ENCODE measurements at regions not wholly inside any gene's neighbourhood (a gene's known extent, or its start where the extent isn't known, plus 50 kb on each side); places are given as distances from the start of the nearest gene placed in this dataset.

DNA sequence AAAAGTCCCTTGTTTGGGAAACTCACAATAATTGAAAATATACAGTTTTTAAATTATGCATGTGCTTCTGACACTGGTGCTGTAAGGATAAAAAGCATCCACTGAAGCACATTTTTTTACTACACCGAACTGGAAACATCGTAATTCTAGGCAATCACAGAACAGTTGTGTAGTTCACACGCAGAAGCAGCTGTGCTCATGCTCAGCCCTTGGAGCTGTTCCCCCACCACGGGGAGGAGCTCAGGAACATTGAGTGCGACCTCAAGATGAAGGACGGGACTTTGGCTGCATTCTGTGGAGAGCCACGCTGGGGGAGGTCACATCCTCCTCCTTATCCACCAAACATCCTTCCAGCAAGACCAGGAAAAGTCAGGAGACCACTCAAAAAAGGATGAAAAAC, 466.3 kb upstream of the CDH4 start:
- DNase-seq (ENCODE audit: low read depth, low spot score) (no peak), ATAC-seq (no peak)
- Histone ChIP-seq H3K4me3 (ENCODE audit: low read depth in 2 of 2, low read length in 2 of 2) (no peak overlapping the region), H3K36me3 (ENCODE audit: control insufficient read depth, insufficient read depth, low read length) (no peaks in the 10 kb centered on the region), H3K9me3 (ENCODE audit: control insufficient read depth, insufficient read depth, low read depth, low read length) (no peaks in the 10 kb centered on the region), H3K27me3 (ENCODE audit: control insufficient read depth, insufficient read depth, low read length) (0 out of 2 replicates have a peak, but pooled peaks cover 2% of the 10 kb centered on the region), H3K4me1 (ENCODE audit: control insufficient read depth, insufficient read depth, low read length) (no peaks in the 10 kb centered on the region), H3K27ac (ENCODE audit: low read length) (no peak overlapping the region)
- in situ Hi-C loops (cut with HindIII; ENCODE audit: low pct_unique_long_range_greater_than_20kb, low sequenced_read_pairs) (no loop called here), intact Hi-C loops (cut with micrococcal nuclease; ENCODE audit: unreplicated experiment) (no loop called here)
- BruUV-seq (replicated peaks): no TSS peak
- ChIA-PET CTCF (no interaction called here), POLR2A (no interaction called here)
- TF ChIP-seq TCF7L2 (IDR thresholded peaks at IDR 0.05; ENCODE audit: low read depth, low read length): no peak
- no peak for TF ChIP-seq POLR2AphosphoS5 (IDR thresholded peaks at IDR 0.05; ENCODE audit: low read depth, low read length)
- no peak for TF ChIP-seq SIN3A (IDR thresholded peaks at IDR 0.05; ENCODE audit: borderline replicate concordance, insufficient read depth, low read depth, low read length)
- TF ChIP-seq, protein P1, sequence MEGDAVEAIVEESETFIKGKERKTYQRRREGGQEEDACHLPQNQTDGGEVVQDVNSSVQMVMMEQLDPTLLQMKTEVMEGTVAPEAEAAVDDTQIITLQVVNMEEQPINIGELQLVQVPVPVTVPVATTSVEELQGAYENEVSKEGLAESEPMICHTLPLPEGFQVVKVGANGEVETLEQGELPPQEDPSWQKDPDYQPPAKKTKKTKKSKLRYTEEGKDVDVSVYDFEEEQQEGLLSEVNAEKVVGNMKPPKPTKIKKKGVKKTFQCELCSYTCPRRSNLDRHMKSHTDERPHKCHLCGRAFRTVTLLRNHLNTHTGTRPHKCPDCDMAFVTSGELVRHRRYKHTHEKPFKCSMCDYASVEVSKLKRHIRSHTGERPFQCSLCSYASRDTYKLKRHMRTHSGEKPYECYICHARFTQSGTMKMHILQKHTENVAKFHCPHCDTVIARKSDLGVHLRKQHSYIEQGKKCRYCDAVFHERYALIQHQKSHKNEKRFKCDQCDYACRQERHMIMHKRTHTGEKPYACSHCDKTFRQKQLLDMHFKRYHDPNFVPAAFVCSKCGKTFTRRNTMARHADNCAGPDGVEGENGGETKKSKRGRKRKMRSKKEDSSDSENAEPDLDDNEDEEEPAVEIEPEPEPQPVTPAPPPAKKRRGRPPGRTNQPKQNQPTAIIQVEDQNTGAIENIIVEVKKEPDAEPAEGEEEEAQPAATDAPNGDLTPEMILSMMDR (IDR thresholded peaks at IDR 0.05): no peak
- TF ChIP-seq, protein P2, sequence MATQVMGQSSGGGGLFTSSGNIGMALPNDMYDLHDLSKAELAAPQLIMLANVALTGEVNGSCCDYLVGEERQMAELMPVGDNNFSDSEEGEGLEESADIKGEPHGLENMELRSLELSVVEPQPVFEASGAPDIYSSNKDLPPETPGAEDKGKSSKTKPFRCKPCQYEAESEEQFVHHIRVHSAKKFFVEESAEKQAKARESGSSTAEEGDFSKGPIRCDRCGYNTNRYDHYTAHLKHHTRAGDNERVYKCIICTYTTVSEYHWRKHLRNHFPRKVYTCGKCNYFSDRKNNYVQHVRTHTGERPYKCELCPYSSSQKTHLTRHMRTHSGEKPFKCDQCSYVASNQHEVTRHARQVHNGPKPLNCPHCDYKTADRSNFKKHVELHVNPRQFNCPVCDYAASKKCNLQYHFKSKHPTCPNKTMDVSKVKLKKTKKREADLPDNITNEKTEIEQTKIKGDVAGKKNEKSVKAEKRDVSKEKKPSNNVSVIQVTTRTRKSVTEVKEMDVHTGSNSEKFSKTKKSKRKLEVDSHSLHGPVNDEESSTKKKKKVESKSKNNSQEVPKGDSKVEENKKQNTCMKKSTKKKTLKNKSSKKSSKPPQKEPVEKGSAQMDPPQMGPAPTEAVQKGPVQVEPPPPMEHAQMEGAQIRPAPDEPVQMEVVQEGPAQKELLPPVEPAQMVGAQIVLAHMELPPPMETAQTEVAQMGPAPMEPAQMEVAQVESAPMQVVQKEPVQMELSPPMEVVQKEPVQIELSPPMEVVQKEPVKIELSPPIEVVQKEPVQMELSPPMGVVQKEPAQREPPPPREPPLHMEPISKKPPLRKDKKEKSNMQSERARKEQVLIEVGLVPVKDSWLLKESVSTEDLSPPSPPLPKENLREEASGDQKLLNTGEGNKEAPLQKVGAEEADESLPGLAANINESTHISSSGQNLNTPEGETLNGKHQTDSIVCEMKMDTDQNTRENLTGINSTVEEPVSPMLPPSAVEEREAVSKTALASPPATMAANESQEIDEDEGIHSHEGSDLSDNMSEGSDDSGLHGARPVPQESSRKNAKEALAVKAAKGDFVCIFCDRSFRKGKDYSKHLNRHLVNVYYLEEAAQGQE (IDR thresholded peaks at IDR 0.05; ENCODE audit: insufficient read depth in 1 of 2, low read depth in 2 of 2, low read length in 1 of 2): no peak

DNA sequence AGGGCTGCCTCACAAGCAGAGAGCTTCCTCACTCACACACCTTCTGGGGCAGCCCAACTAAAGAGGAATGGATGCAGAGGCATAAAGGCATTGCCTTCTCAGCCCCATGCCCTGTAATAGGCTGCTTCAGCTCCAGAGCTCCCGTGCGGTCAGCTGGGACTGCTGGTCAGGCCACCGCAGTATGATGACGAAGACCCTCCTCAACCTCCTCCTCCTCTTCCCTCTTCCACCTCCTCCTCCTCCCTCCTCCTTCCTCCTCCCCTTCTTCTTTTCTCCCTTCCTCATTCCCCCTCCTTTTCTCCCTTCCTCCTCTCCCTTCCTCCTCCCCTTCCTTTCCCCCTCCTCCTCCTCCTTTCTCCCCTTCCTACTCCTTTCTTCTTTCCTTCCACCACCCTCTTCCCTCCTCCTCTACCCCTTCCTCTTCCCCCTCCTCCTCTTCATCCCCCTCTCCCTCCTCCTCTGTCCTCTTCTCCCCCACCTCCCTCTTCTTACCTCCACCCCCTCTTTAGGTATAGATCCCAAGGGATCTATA, 465.3 kb upstream of the CDH4 start:
- POLR2A ChIA-PET: no interaction called here

More for the DNA sequence above, 465.3 kb upstream of the CDH4 start:
- ATAC-seq: no peak
- no peak for DNase-seq (ENCODE audit: low read depth, low spot score)
- no peak overlapping the region for H3K4me3 ChIP-seq (ENCODE audit: low read depth in 2 of 2, low read length in 2 of 2)
- CTCF ChIA-PET: no interaction called here
- no peaks in the 10 kb centered on the region for H3K4me1 ChIP-seq (ENCODE audit: control insufficient read depth, insufficient read depth, low read length)
- H3K9me3 ChIP-seq (ENCODE audit: control insufficient read depth, insufficient read depth, low read depth, low read length): no peaks in the 10 kb centered on the region
- intact Hi-C loops (cut with micrococcal nuclease; ENCODE audit: unreplicated experiment): no loop called here
- in situ Hi-C loops (cut with HindIII; ENCODE audit: low pct_unique_long_range_greater_than_20kb, low sequenced_read_pairs): no loop called here
- H3K27me3 ChIP-seq (ENCODE audit: control insufficient read depth, insufficient read depth, low read length): 0 out of 2 replicates have a peak, but pooled peaks cover 2% of the 10 kb centered on the region
- BruUV-seq (replicated peaks): no TSS peak
- no peaks in the 10 kb centered on the region for H3K36me3 ChIP-seq (ENCODE audit: control insufficient read depth, insufficient read depth, low read length)
- TF ChIP-seq, protein P2 (IDR thresholded peaks at IDR 0.05; ENCODE audit: insufficient read depth in 1 of 2, low read depth in 2 of 2, low read length in 1 of 2): no peak
- TF ChIP-seq, protein P1 (IDR thresholded peaks at IDR 0.05): no peak
- TF ChIP-seq TCF7L2 (IDR thresholded peaks at IDR 0.05; ENCODE audit: low read depth, low read length) (no peak), SIN3A (IDR thresholded peaks at IDR 0.05; ENCODE audit: borderline replicate concordance, insufficient read depth, low read depth, low read length) (no peak), POLR2AphosphoS5 (IDR thresholded peaks at IDR 0.05; ENCODE audit: low read depth, low read length) (no peak)
- no peak overlapping the region for H3K27ac ChIP-seq (ENCODE audit: low read length)

Measured in Panc1 (cell line).